GM19467 (cell line): ENCODE measurements at regions not wholly inside any gene's neighbourhood (a gene's known extent, or its start where the extent isn't known, plus 50 kb on each side); places are given as distances from the start of the nearest gene placed in this dataset.
"Not testable (repeated sequence)": the region's sequence is repeated elsewhere in the genome, so short reads cannot be mapped to it uniquely, and the experiment has no call there.

Experiments used
- ATAC-seq: cut with Tn5 transposase; IDR thresholded peaks from one replicate; pipeline ENCODE4 v1.9.1; 2021; ENCODE audit warnings: mild to moderate bottlenecking, moderate library complexity; ENCODE audit not compliant: unreplicated experiment

- no peak for ATAC-seq
These were observed 1024.7 kb upstream of the TMEFF2 start for GRCh38 chr2:193219413-193219812.

GRCh38 chr2:193201583-193201982 lies 1006.9 kb upstream of the TMEFF2 start:
- ATAC-seq = no peak

GRCh38 chr2:193199322-193199721 lies 1004.6 kb upstream of the TMEFF2 start:
- no peak for ATAC-seq

GRCh38 chr2:193187816-193188215 lies 993.1 kb upstream of the TMEFF2 start:
- ATAC-seq = no peak

- ATAC-seq = not testable (repeated sequence)
These were observed 976.2 kb upstream of the TMEFF2 start for GRCh38 chr2:193170981-193171380.

GRCh38 chr2:193156480-193156879 lies 961.7 kb upstream of the TMEFF2 start:
- ATAC-seq = no peak

GRCh38 chr2:193154076-193154475 lies 959.3 kb upstream of the TMEFF2 start:
- ATAC-seq = no peak

GRCh38 chr2:193153576-193153975 lies 958.8 kb upstream of the TMEFF2 start:
- no peak for ATAC-seq

- ATAC-seq = not testable (repeated sequence)
These were observed 947.7 kb upstream of the TMEFF2 start for GRCh38 chr2:193142467-193142866.

GRCh38 chr2:193141998-193142397 lies 947.3 kb upstream of the TMEFF2 start:
- no peak for ATAC-seq

- ATAC-seq = not testable (repeated sequence)
These were observed 946.2 kb upstream of the TMEFF2 start for GRCh38 chr2:193140895-193141294.

GRCh38 chr2:193124815-193125214 lies 930.1 kb upstream of the TMEFF2 start:
- no peak for ATAC-seq

- no peak for ATAC-seq
These were observed 920.1 kb upstream of the TMEFF2 start for GRCh38 chr2:193114827-193115226.

GRCh38 chr2:193112986-193113385 lies 918.3 kb upstream of the TMEFF2 start:
- no peak for ATAC-seq

- ATAC-seq = no peak
These were observed 908.3 kb upstream of the TMEFF2 start for GRCh38 chr2:193103064-193103463.

GRCh38 chr2:193101591-193101990 lies 906.9 kb upstream of the TMEFF2 start:
- no peak for ATAC-seq

GRCh38 chr2:193088026-193088425 lies 893.3 kb upstream of the TMEFF2 start:
- no peak for ATAC-seq

- ATAC-seq = no peak
These were observed 882.3 kb upstream of the TMEFF2 start for GRCh38 chr2:193076995-193077394.

GRCh38 chr2:193074933-193075332 lies 880.2 kb upstream of the TMEFF2 start:
- ATAC-seq = no peak

GRCh38 chr2:193072647-193073046 lies 877.9 kb upstream of the TMEFF2 start:
- ATAC-seq = no peak

- not testable (repeated sequence) for ATAC-seq
These were observed 830.8 kb upstream of the TMEFF2 start for GRCh38 chr2:193025556-193025955.

GRCh38 chr2:193024791-193025190 lies 830.1 kb upstream of the TMEFF2 start:
- ATAC-seq = no peak

- no peak for ATAC-seq
These were observed 817.1 kb upstream of the TMEFF2 start for GRCh38 chr2:193011870-193012269.

- ATAC-seq = no peak
These were observed 798.3 kb upstream of the TMEFF2 start for GRCh38 chr2:192993059-192993458.
